ENCODE measurements at regions not wholly inside any gene's neighbourhood (a gene's known extent, or its start where the extent isn't known, plus 50 kb on each side); places are given as distances from the start of the nearest gene placed in this dataset.

GRCh38 chr2:120943403-120944034 is 207.9 kb downstream of the GLI2 start:
- no peaks in the 10 kb centered on the region for H3K9me3 ChIP-seq (ENCODE audit: control extremely low read depth in 1 of 5, control insufficient read depth in 4 of 5, insufficient read depth in 2 of 5, low read depth in 1 of 5, low read length in 4 of 5)
- peaks cover 0 to 19% (median 3%) of the 10 kb centered on the region in 4 experiments for H3K4me1 ChIP-seq (ENCODE audit: control extremely low read depth in 1 of 4, control insufficient read depth in 4 of 4, insufficient read depth in 4 of 4, low read length in 3 of 4)
- no peaks in the 10 kb centered on the region for H3K27me3 ChIP-seq (replicated peaks in 2 of 5; ENCODE audit: control insufficient read depth in 4 of 5, insufficient read depth in 5 of 5, low read length in 4 of 5)
- DNase-seq: no peak
- no peaks in the 10 kb centered on the region for H3K36me3 ChIP-seq (ENCODE audit: control insufficient read depth in 4 of 4, insufficient read depth in 4 of 4, low read length in 3 of 4)
- ChIA-PET POLR2A (interaction anchor here (0.6 kb wide), 1 partner anchor 420 kb away, joined by 3 read pairs; no protein-coding TSS in a partner anchor), CTCF (interaction anchor here (1.1 kb wide), 1 partner anchor 12 kb away, joined by 3 read pairs; no protein-coding TSS in a partner anchor)
- H3K27ac ChIP-seq (ENCODE audit: insufficient read depth in 1 of 2, low read depth in 1 of 2, low read length in 2 of 2, poor library complexity in 1 of 2, severe bottlenecking in 2 of 2): no peak overlapping the region
- no peak overlapping the region for H3K4me3 ChIP-seq (ENCODE audit: control insufficient read depth in 1 of 7, extremely low read depth in 1 of 7, insufficient read depth in 4 of 7, low read depth in 2 of 7, low read length in 6 of 7)
- 57% methylated on average over 6 of the region's 9 CpGs for WGBS (ENCODE audit: insufficient coverage)

GRCh38 chr2:120944575-120944974 is 208.9 kb downstream of the GLI2 start:
- Histone ChIP-seq H3K27ac (ENCODE audit: insufficient read depth in 1 of 2, low read depth in 1 of 2, low read length in 2 of 2, poor library complexity in 1 of 2, severe bottlenecking in 2 of 2) (no peak overlapping the region), H3K4me3 (ENCODE audit: control insufficient read depth in 1 of 7, extremely low read depth in 1 of 7, insufficient read depth in 4 of 7, low read depth in 2 of 7, low read length in 6 of 7) (no peak overlapping the region), H3K4me1 (ENCODE audit: control extremely low read depth in 1 of 4, control insufficient read depth in 4 of 4, insufficient read depth in 4 of 4, low read length in 3 of 4) (peaks cover 0 to 14% (median 2%) of the 10 kb centered on the region in 4 experiments), H3K9me3 (ENCODE audit: control extremely low read depth in 1 of 5, control insufficient read depth in 4 of 5, insufficient read depth in 2 of 5, low read depth in 1 of 5, low read length in 4 of 5) (no peaks in the 10 kb centered on the region), H3K27me3 (replicated peaks in 2 of 5; ENCODE audit: control insufficient read depth in 4 of 5, insufficient read depth in 5 of 5, low read length in 4 of 5) (no peaks in the 10 kb centered on the region), H3K36me3 (ENCODE audit: control insufficient read depth in 4 of 4, insufficient read depth in 4 of 4, low read length in 3 of 4) (no peaks in the 10 kb centered on the region)
- WGBS (ENCODE audit: insufficient coverage): 92% methylated on average over 6 of the region's 8 CpGs
- POLR2A ChIA-PET: interaction anchor here (0.6 kb wide), 1 partner anchor 452 kb away, joined by 3 read pairs; no protein-coding TSS in a partner anchor
- CTCF ChIA-PET: interaction anchor here (0.9 kb wide), 1 partner anchor 116 kb away, joined by 3 read pairs; no protein-coding TSS in a partner anchor
- no peak for DNase-seq

- Histone ChIP-seq H3K9me3 (ENCODE audit: control extremely low read depth in 1 of 5, control insufficient read depth in 4 of 5, insufficient read depth in 2 of 5, low read depth in 1 of 5, low read length in 4 of 5) (no peaks in the 10 kb centered on the region), H3K36me3 (ENCODE audit: control insufficient read depth in 4 of 4, insufficient read depth in 4 of 4, low read length in 3 of 4) (no peaks in the 10 kb centered on the region), H3K27ac (ENCODE audit: insufficient read depth in 1 of 2, low read depth in 1 of 2, low read length in 2 of 2, poor library complexity in 1 of 2, severe bottlenecking in 2 of 2) (no peak overlapping the region), H3K4me3 (ENCODE audit: control insufficient read depth in 1 of 7, extremely low read depth in 1 of 7, insufficient read depth in 4 of 7, low read depth in 2 of 7, low read length in 6 of 7) (no peak overlapping the region), H3K27me3 (replicated peaks in 2 of 5; ENCODE audit: control insufficient read depth in 4 of 5, insufficient read depth in 5 of 5, low read length in 4 of 5) (no peaks in the 10 kb centered on the region), H3K4me1 (ENCODE audit: control extremely low read depth in 1 of 4, control insufficient read depth in 4 of 4, insufficient read depth in 4 of 4, low read length in 3 of 4) (peaks cover 0 to 10% (median 1%) of the 10 kb centered on the region in 4 experiments)
- no peak for DNase-seq
- 80% methylated on average over 8 of the region's 10 CpGs for WGBS (ENCODE audit: insufficient coverage)
- ChIA-PET CTCF (interaction anchor here (0.9 kb wide), 1 partner anchor 115 kb away, joined by 3 read pairs; no protein-coding TSS in a partner anchor), POLR2A (no interaction called here)
Measured at GRCh38 chr2:120945091-120945490, 209.4 kb downstream of the GLI2 start.

GRCh38 chr2:120945832-120946499 is 210.3 kb downstream of the GLI2 start:
- DNase-seq: no peak
- no peaks in the 10 kb centered on the region for H3K27me3 ChIP-seq (replicated peaks in 2 of 5; ENCODE audit: control insufficient read depth in 4 of 5, insufficient read depth in 5 of 5, low read length in 4 of 5)
- CTCF ChIA-PET: interaction anchor here (0.8 kb wide), 1 partner anchor 8 kb away, joined by 3 read pairs; no protein-coding TSS in a partner anchor
- H3K4me3 ChIP-seq (ENCODE audit: control insufficient read depth in 1 of 7, extremely low read depth in 1 of 7, insufficient read depth in 4 of 7, low read depth in 2 of 7, low read length in 6 of 7): no peak overlapping the region
- H3K9me3 ChIP-seq (ENCODE audit: control extremely low read depth in 1 of 5, control insufficient read depth in 4 of 5, insufficient read depth in 2 of 5, low read depth in 1 of 5, low read length in 4 of 5): no peaks in the 10 kb centered on the region
- POLR2A ChIA-PET: no interaction called here
- H3K27ac ChIP-seq (ENCODE audit: insufficient read depth in 1 of 2, low read depth in 1 of 2, low read length in 2 of 2, poor library complexity in 1 of 2, severe bottlenecking in 2 of 2): no peak overlapping the region
- peaks cover 0 to 7% (median 1%) of the 10 kb centered on the region in 4 experiments for H3K4me1 ChIP-seq (ENCODE audit: control extremely low read depth in 1 of 4, control insufficient read depth in 4 of 4, insufficient read depth in 4 of 4, low read length in 3 of 4)
- 97% methylated on average over 4 of the region's 4 CpGs for WGBS (ENCODE audit: insufficient coverage)
- no peaks in the 10 kb centered on the region for H3K36me3 ChIP-seq (ENCODE audit: control insufficient read depth in 4 of 4, insufficient read depth in 4 of 4, low read length in 3 of 4)

- 99% methylated on average over 5 of the region's 5 CpGs for WGBS (ENCODE audit: insufficient coverage)
- H3K4me1 ChIP-seq (ENCODE audit: control extremely low read depth in 1 of 4, control insufficient read depth in 4 of 4, insufficient read depth in 4 of 4, low read length in 3 of 4): peaks cover 0 to 7% (median 1%) of the 10 kb centered on the region in 4 experiments
- no peak overlapping the region for H3K27ac ChIP-seq (ENCODE audit: insufficient read depth in 1 of 2, low read depth in 1 of 2, low read length in 2 of 2, poor library complexity in 1 of 2, severe bottlenecking in 2 of 2)
- no peak for DNase-seq
- no peaks in the 10 kb centered on the region for H3K36me3 ChIP-seq (ENCODE audit: control insufficient read depth in 4 of 4, insufficient read depth in 4 of 4, low read length in 3 of 4)
- H3K4me3 ChIP-seq (ENCODE audit: control insufficient read depth in 1 of 7, extremely low read depth in 1 of 7, insufficient read depth in 4 of 7, low read depth in 2 of 7, low read length in 6 of 7): no peak overlapping the region
- no peaks in the 10 kb centered on the region for H3K27me3 ChIP-seq (replicated peaks in 2 of 5; ENCODE audit: control insufficient read depth in 4 of 5, insufficient read depth in 5 of 5, low read length in 4 of 5)
- POLR2A ChIA-PET: no interaction called here
- no peaks in the 10 kb centered on the region for H3K9me3 ChIP-seq (ENCODE audit: control extremely low read depth in 1 of 5, control insufficient read depth in 4 of 5, insufficient read depth in 2 of 5, low read depth in 1 of 5, low read length in 4 of 5)
- CTCF ChIA-PET: interaction anchor here (1.5 kb wide), 1 partner anchor 250 kb away, joined by 3 read pairs; no protein-coding TSS in a partner anchor
Measured at GRCh38 chr2:120947327-120947726, 211.7 kb downstream of the GLI2 start.

- DNase-seq: no peak
- no peak overlapping the region for H3K4me3 ChIP-seq (ENCODE audit: control insufficient read depth in 1 of 7, extremely low read depth in 1 of 7, insufficient read depth in 4 of 7, low read depth in 2 of 7, low read length in 6 of 7)
- ChIA-PET CTCF (interaction anchor here (1.5 to 2.9 kb wide), 2 partner anchors 10 to 251 kb away, joined by 3 to 7 read pairs; no protein-coding TSS in a partner anchor), POLR2A (no interaction called here)
- no peaks in the 10 kb centered on the region for H3K27me3 ChIP-seq (replicated peaks in 2 of 5; ENCODE audit: control insufficient read depth in 4 of 5, insufficient read depth in 5 of 5, low read length in 4 of 5)
- H3K9me3 ChIP-seq (ENCODE audit: control extremely low read depth in 1 of 5, control insufficient read depth in 4 of 5, insufficient read depth in 2 of 5, low read depth in 1 of 5, low read length in 4 of 5): no peaks in the 10 kb centered on the region
- peaks cover 0 to 4% (median 0%) of the 10 kb centered on the region in 4 experiments for H3K36me3 ChIP-seq (ENCODE audit: control insufficient read depth in 4 of 4, insufficient read depth in 4 of 4, low read length in 3 of 4)
- peaks cover 0 to 10% (median 1%) of the 10 kb centered on the region in 4 experiments for H3K4me1 ChIP-seq (ENCODE audit: control extremely low read depth in 1 of 4, control insufficient read depth in 4 of 4, insufficient read depth in 4 of 4, low read length in 3 of 4)
- 93% methylated on average over 10 of the region's 10 CpGs for WGBS (ENCODE audit: insufficient coverage)
- no peak overlapping the region for H3K27ac ChIP-seq (ENCODE audit: insufficient read depth in 1 of 2, low read depth in 1 of 2, low read length in 2 of 2, poor library complexity in 1 of 2, severe bottlenecking in 2 of 2)
Measured at GRCh38 chr2:120947982-120948661, 212.5 kb downstream of the GLI2 start.
